HG03139 (cell line): ENCODE measurements at regions not wholly inside any gene's neighbourhood (a gene's known extent, or its start where the extent isn't known, plus 50 kb on each side); places are given as distances from the start of the nearest gene placed in this dataset.
"Not testable (repeated sequence)": the region's sequence is repeated elsewhere in the genome, so short reads cannot be mapped to it uniquely, and the experiment has no call there.

ENCODE experiments used
- ATAC-seq: cut with Tn5 transposase; IDR thresholded peaks from one replicate; pipeline ENCODE4 v1.9.1; 2021; ENCODE audit not compliant: unreplicated experiment

GRCh38 chr18:60067426-60068210 lies 167.8 kb downstream of the PMAIP1 start:
- ATAC-seq = no peak

GRCh38 chr18:60066219-60066975 lies 166.6 kb downstream of the PMAIP1 start:
- ATAC-seq = no peak

DNA sequence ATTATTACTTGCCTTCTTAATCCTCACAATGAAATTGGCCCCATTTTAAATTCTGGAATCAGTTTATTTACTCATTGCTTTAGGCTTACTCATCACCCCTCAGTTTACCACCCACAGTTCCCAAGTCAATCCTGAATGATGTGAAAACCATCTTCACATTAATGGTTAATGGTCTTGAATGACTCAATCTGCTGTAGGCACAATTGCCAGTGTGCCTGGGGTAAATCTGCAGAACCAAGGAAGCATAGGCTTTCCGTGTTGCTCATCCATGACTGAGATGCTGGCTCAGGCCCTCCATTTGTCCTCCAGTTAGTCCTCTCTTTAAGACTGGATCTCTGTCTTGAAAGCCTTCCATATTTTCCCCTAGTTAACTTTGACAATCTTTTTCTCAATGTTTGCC lies 164.5 kb downstream of the PMAIP1 start:
- ATAC-seq = no peak

- not testable (repeated sequence) for ATAC-seq
These were observed 163.0 kb downstream of the PMAIP1 start for GRCh38 chr18:60062831-60063230.

DNA sequence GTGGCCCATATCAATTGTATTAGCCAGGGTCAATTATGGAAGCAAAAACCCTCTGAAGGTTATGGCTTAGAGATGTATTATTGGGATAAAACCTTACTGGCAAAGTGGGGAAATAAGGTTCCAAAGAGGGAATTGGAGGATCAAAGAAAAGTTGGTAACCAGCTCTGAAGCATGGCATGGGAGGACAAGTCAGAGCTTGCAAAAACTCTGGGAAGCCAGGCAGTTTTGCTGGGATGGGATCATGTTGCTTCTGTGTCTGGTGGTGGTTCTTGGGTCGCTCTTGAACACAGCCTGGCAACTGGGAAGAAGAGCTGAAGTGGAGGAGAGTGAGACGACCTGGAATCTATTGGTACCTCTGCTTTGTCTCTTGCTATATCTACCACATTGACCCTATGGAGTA lies 162.6 kb downstream of the PMAIP1 start:
- no peak for ATAC-seq

DNA sequence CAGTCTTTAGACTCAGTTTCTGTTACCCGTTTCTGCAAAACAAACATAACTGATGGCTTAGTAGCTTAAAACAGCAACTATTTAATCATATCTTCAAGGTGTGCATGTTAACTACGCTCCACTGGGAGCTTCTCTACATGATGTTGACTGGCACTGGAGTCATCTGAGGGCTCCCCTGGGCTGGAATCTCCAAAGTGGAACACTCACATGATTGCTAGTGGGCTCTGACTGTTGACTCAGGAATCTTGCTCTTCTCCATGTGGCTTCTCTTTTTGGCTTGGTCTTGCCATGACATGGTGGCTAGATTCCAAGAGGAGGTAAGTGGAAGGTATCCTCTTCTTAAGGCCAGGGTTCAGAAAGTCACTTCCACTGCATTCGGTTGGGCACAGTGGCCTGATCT lies 160.8 kb downstream of the PMAIP1 start:
- ATAC-seq = no peak

DNA sequence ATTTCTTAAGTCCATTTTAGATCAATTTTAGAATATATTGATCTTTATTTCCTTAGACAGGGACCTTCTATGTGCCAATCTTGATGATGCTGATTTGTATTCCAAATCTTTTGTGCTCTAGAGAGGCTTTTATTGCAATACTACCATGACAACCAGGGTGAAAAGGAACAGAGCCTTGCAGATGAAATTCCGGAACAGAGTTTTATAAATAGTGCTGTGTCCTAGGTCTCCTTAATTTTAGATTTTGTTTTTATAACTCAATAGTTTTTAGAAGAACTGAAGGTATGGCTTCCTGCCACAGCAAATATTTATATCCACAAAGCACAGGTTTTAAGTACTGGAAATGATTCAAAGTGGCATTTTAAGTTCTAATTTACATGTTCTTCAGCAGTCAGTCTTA lies 160.2 kb downstream of the PMAIP1 start:
- ATAC-seq = no peak

DNA sequence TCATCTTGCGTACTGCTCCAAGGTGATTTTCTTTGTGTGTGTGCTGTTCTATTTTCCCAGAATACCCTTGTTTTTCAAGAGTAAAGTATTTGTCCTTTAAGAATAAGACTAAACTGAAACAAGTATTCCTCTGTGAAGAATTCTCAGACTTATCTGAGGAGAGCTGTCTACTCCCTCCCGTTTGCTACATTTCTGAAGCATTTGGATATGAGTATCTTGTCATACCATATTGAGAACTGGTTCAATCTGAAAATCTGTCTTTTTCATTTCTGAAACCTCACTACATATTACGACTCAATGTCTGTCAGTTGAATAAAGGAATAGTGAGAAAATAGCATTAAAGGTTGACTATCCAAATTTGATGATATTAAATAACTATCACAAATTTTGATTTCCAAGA lies 159.4 kb downstream of the PMAIP1 start:
- ATAC-seq = no peak

GRCh38 chr18:60053747-60054304 lies 154.0 kb downstream of the PMAIP1 start:
- ATAC-seq = no peak

DNA sequence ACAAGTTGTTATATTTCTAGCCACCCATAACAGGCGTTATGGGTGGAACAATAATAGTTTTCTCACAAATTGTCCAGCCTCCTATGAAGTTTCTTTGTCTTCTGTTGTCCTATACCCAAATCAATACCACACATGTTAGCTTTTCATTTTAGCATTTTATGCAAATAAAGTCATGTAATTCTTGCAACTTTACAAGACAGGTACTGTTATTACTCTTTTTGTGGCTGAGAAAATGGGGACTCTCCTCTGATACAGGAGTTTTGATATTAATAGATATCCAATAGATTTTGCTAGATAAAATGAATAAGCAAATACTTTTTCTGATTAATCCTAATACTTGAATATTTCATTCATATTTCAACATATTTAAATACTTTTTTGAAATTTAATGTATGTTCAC lies 151.0 kb downstream of the PMAIP1 start:
- no peak for ATAC-seq

GRCh38 chr18:60049172-60049571 lies 149.4 kb downstream of the PMAIP1 start:
- ATAC-seq = no peak

DNA sequence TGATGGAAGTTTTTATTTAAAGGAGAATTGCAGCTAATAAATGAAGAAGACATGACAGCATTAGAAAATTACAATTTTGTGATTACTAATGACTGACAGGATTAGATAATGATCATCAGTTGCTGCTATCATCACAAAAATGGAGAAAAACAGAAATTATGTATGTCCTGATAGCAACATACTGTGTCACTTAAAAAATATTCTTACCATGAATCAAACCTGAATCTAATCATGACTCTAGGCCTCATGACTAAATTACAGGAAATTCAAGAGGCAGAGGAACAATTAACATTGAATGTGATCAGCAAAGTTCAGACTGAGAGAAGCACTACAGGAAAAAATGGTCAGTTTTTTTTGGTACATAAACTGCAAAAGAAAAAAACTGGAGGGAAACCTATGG lies 147.8 kb downstream of the PMAIP1 start:
- no peak for ATAC-seq

GRCh38 chr18:60044290-60045006 lies 144.7 kb downstream of the PMAIP1 start:
- ATAC-seq = no peak

- ATAC-seq = no peak
These were observed 141.2 kb downstream of the PMAIP1 start for GRCh38 chr18:60040971-60041370.

GRCh38 chr18:60038731-60039130 lies 138.9 kb downstream of the PMAIP1 start:
- no peak for ATAC-seq

GRCh38 chr18:60027397-60027796 lies 127.6 kb downstream of the PMAIP1 start:
- ATAC-seq = no peak

- ATAC-seq = no peak
These were observed 125.1 kb downstream of the PMAIP1 start for GRCh38 chr18:60024857-60025256.

GRCh38 chr18:60024345-60024744 lies 124.5 kb downstream of the PMAIP1 start:
- no peak for ATAC-seq

DNA sequence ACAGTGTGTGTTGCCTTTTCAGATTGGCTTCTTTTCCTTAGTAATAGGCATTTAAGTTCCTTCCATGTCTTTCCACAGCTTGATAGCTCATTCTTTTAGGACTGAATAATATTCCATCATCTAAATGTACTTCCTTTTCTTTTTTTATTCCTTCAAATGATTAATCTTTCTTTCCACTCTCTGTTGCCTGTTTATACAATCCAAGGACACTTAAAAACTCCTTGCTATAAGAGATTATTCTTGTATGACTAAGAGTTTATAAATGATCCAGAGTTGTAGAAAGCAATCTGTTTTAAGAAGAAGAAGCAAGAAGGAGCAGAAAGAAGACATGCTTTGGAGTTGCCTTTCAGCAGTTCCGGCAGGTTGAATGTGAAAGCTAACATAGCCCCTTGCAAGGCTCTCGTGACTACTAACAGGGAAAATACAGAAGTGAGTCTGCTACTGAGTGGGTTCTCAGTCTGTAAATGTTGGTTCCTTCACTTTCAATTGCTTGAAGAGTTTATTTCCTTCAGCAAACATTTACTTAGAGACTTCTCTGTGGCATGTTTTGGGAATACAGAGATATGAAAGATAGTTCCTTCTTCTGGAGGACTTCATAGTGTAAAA lies 123.0 kb downstream of the PMAIP1 start:
- no peak for ATAC-seq

DNA sequence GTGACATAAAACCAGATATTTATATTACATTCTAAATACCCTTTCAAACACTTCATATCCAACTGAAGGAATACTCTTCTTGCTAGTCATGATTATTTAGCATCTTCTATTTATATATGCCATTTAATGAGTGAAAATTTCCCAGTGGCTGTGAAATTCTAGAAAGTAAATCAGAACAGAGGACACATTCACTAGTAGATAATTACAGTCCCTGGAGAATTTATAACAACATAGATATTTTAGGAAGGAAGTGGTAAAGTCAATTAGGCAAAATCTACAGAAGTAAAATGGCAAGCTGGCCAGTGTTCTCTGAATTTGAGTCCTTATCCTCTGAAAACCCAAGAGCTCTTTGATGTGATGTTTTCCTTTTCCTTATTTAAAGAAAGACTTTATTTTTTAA lies 121.8 kb downstream of the PMAIP1 start:
- no peak for ATAC-seq
